ENCODE measurements at regions not wholly inside any gene's neighbourhood (a gene's known extent, or its start where the extent isn't known, plus 50 kb on each side); places are given as distances from the start of the nearest gene placed in this dataset.

GRCh38 chr9:23194281-23194680 lies 631.8 kb downstream of the ELAVL2 start:
- Histone ChIP-seq H4K8ac (ENCODE audit: low read depth, low read length) (no peak overlapping the region), H3K4me2 (ENCODE audit: low read length) (no peak overlapping the region), H3K79me2 (ENCODE audit: control insufficient read depth, insufficient read depth, low read length, poor library complexity) (no peaks in the 10 kb centered on the region), H3K4ac (ENCODE audit: low read depth, low read length) (no peak overlapping the region), H2AK5ac (ENCODE audit: low read length) (no peak overlapping the region), H3K27me3 (ENCODE audit: insufficient read depth, low read length) (no peaks in the 10 kb centered on the region), H4K91ac (ENCODE audit: low read depth, low read length) (no peak overlapping the region), H3K4me3 (ENCODE audit: low read depth, low read length) (no peak overlapping the region), H4K12ac (ENCODE audit: low read depth, low read length) (no peak overlapping the region), H3K9ac (ENCODE audit: low read length) (no peak overlapping the region), H3K4me1 (ENCODE audit: control insufficient read depth in 1 of 2, insufficient read depth in 2 of 2, low read length in 2 of 2) (no peaks in the 10 kb centered on the region), H2AFZ (ENCODE audit: insufficient read depth, low read length, poor library complexity) (no peak overlapping the region), H3K18ac (ENCODE audit: low read length) (no peak overlapping the region), H3K36me3 (ENCODE audit: control insufficient read depth in 1 of 2, insufficient read depth in 2 of 2, low read length in 2 of 2) (no peaks in the 10 kb centered on the region), H3K79me1 (ENCODE audit: low read length) (no peaks in the 10 kb centered on the region), H3K9me3 (ENCODE audit: insufficient read depth, low read depth, low read length) (no peaks in the 10 kb centered on the region), H2BK12ac (ENCODE audit: low read length) (no peak overlapping the region), H3K23ac (ENCODE audit: low read length) (no peak overlapping the region), H2BK5ac (ENCODE audit: low read depth, low read length, poor library complexity) (no peak overlapping the region), H3K27ac (ENCODE audit: low read depth, low read length) (no peak overlapping the region), H2BK120ac (ENCODE audit: insufficient read depth, low read length, poor library complexity) (no peak overlapping the region), H3K14ac (ENCODE audit: low read length) (no peak overlapping the region)
- DNase-seq = no peak
- no CpG with 5 or more reads among the region's 4 CpGs for WGBS (ENCODE audit: extremely low coverage, insufficient coverage, insufficient read length)

DNA sequence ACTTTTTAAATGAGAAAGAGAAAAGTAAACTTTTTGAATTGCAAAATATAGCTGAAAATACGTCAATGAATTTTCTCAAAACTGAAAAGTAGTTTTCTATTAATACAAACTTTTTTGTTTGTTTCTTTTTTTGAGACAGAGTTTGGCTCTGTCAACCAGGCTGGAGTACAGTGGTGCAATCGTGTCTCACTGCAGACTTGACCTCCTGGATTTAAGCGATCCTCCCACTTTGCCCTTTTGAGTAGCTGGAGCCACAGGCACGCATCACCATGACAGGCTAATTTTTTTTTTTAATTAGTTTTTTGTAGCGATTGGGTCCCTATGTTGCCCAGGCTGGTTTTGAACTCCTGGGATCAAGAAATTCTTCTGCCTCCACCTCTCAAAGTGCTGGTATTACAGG lies 610.4 kb downstream of the ELAVL2 start:
- Histone ChIP-seq H4K91ac (ENCODE audit: low read depth, low read length) (no peak overlapping the region), H4K8ac (ENCODE audit: low read depth, low read length) (no peak overlapping the region), H3K79me2 (ENCODE audit: control insufficient read depth, insufficient read depth, low read length, poor library complexity) (no peaks in the 10 kb centered on the region), H2BK5ac (ENCODE audit: low read depth, low read length, poor library complexity) (no peak overlapping the region), H3K9ac (ENCODE audit: low read length) (no peak overlapping the region), H3K18ac (ENCODE audit: low read length) (no peak overlapping the region), H2BK120ac (ENCODE audit: insufficient read depth, low read length, poor library complexity) (no peak overlapping the region), H2AK5ac (ENCODE audit: low read length) (no peak overlapping the region), H3K79me1 (ENCODE audit: low read length) (no peaks in the 10 kb centered on the region), H3K36me3 (ENCODE audit: control insufficient read depth in 1 of 2, insufficient read depth in 2 of 2, low read length in 2 of 2) (no peaks in the 10 kb centered on the region), H3K27me3 (ENCODE audit: insufficient read depth, low read length) (no peaks in the 10 kb centered on the region), H3K14ac (ENCODE audit: low read length) (no peak overlapping the region), H3K4me1 (ENCODE audit: control insufficient read depth in 1 of 2, insufficient read depth in 2 of 2, low read length in 2 of 2) (no peaks in the 10 kb centered on the region), H2BK12ac (ENCODE audit: low read length) (no peak overlapping the region), H3K4ac (ENCODE audit: low read depth, low read length) (no peak overlapping the region), H4K12ac (ENCODE audit: low read depth, low read length) (no peak overlapping the region), H3K4me2 (ENCODE audit: low read length) (no peak overlapping the region), H2AFZ (ENCODE audit: insufficient read depth, low read length, poor library complexity) (no peak overlapping the region), H3K9me3 (ENCODE audit: insufficient read depth, low read depth, low read length) (no peaks in the 10 kb centered on the region), H3K27ac (ENCODE audit: low read depth, low read length) (no peak overlapping the region), H3K23ac (ENCODE audit: low read length) (no peak overlapping the region), H3K4me3 (ENCODE audit: low read depth, low read length) (no peak overlapping the region)
- no peak for DNase-seq
- no CpG with 5 or more reads among the region's 5 CpGs for WGBS (ENCODE audit: extremely low coverage, insufficient coverage, insufficient read length)

DNA sequence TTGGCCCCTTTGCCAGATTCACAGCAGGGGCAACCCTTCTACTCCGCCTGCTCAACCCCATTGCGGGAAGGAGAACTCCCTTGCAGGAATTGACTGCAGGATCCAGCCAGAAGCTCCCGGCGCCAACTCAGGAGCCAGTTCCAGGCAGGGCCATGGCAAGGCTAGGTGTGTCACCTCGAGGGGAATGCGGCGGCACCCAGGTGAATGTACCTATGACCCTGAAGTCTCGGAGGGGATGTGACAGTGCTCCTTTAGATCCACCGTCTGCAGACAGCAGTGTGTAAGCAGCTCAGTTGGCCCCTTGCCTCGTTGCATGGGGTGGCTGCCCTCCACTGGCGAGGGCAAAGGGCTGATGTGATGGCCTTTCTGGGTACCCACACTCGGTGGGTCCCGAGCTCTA lies 606.6 kb downstream of the ELAVL2 start:
- Histone ChIP-seq H2AFZ (ENCODE audit: insufficient read depth, low read length, poor library complexity) (no peak overlapping the region), H3K4ac (ENCODE audit: low read depth, low read length) (no peak overlapping the region), H3K27me3 (ENCODE audit: insufficient read depth, low read length) (no peaks in the 10 kb centered on the region), H3K79me1 (ENCODE audit: low read length) (no peaks in the 10 kb centered on the region), H4K91ac (ENCODE audit: low read depth, low read length) (no peak overlapping the region), H3K4me2 (ENCODE audit: low read length) (no peak overlapping the region), H3K36me3 (ENCODE audit: control insufficient read depth in 1 of 2, insufficient read depth in 2 of 2, low read length in 2 of 2) (no peaks in the 10 kb centered on the region), H3K18ac (ENCODE audit: low read length) (no peak overlapping the region), H3K14ac (ENCODE audit: low read length) (no peak overlapping the region), H3K4me3 (ENCODE audit: low read depth, low read length) (no peak overlapping the region), H3K23ac (ENCODE audit: low read length) (no peak overlapping the region), H4K8ac (ENCODE audit: low read depth, low read length) (no peak overlapping the region), H2AK5ac (ENCODE audit: low read length) (no peak overlapping the region), H2BK5ac (ENCODE audit: low read depth, low read length, poor library complexity) (no peak overlapping the region), H3K27ac (ENCODE audit: low read depth, low read length) (no peak overlapping the region), H3K9ac (ENCODE audit: low read length) (no peak overlapping the region), H2BK12ac (ENCODE audit: low read length) (no peak overlapping the region), H4K12ac (ENCODE audit: low read depth, low read length) (no peak overlapping the region), H3K9me3 (ENCODE audit: insufficient read depth, low read depth, low read length) (no peaks in the 10 kb centered on the region), H2BK120ac (ENCODE audit: insufficient read depth, low read length, poor library complexity) (no peak overlapping the region), H3K79me2 (ENCODE audit: control insufficient read depth, insufficient read depth, low read length, poor library complexity) (no peaks in the 10 kb centered on the region), H3K4me1 (ENCODE audit: control insufficient read depth in 1 of 2, insufficient read depth in 2 of 2, low read length in 2 of 2) (peaks cover 0 to 3% of the 10 kb centered on the region in 2 experiments)
- no CpG with 5 or more reads among the region's 13 CpGs for WGBS (ENCODE audit: extremely low coverage, insufficient coverage, insufficient read length)
- DNase-seq = no peak

- Histone ChIP-seq H3K4me2 (ENCODE audit: low read length) (no peak overlapping the region), H3K9me3 (ENCODE audit: insufficient read depth, low read depth, low read length) (no peaks in the 10 kb centered on the region), H2BK12ac (ENCODE audit: low read length) (no peak overlapping the region), H3K14ac (ENCODE audit: low read length) (no peak overlapping the region), H3K27ac (ENCODE audit: low read depth, low read length) (no peak overlapping the region), H3K18ac (ENCODE audit: low read length) (no peak overlapping the region), H3K4ac (ENCODE audit: low read depth, low read length) (no peak overlapping the region), H2AK5ac (ENCODE audit: low read length) (no peak overlapping the region), H2AFZ (ENCODE audit: insufficient read depth, low read length, poor library complexity) (no peak overlapping the region), H3K36me3 (ENCODE audit: control insufficient read depth in 1 of 2, insufficient read depth in 2 of 2, low read length in 2 of 2) (no peaks in the 10 kb centered on the region), H4K12ac (ENCODE audit: low read depth, low read length) (no peak overlapping the region), H3K4me3 (ENCODE audit: low read depth, low read length) (no peak overlapping the region), H3K9ac (ENCODE audit: low read length) (no peak overlapping the region), H3K79me2 (ENCODE audit: control insufficient read depth, insufficient read depth, low read length, poor library complexity) (no peaks in the 10 kb centered on the region), H3K23ac (ENCODE audit: low read length) (no peak overlapping the region), H4K8ac (ENCODE audit: low read depth, low read length) (no peak overlapping the region), H2BK5ac (ENCODE audit: low read depth, low read length, poor library complexity) (no peak overlapping the region), H3K4me1 (ENCODE audit: control insufficient read depth in 1 of 2, insufficient read depth in 2 of 2, low read length in 2 of 2) (peaks cover 0 to 3% of the 10 kb centered on the region in 2 experiments), H3K79me1 (ENCODE audit: low read length) (no peaks in the 10 kb centered on the region), H3K27me3 (ENCODE audit: insufficient read depth, low read length) (no peaks in the 10 kb centered on the region), H2BK120ac (ENCODE audit: insufficient read depth, low read length, poor library complexity) (no peak overlapping the region), H4K91ac (ENCODE audit: low read depth, low read length) (no peak overlapping the region)
- DNase-seq = no peak
- WGBS (ENCODE audit: extremely low coverage, insufficient coverage, insufficient read length) = no CpG with 5 or more reads among the region's 2 CpGs
Observed at GRCh38 chr9:23220171-23220570, 605.9 kb downstream of the ELAVL2 start.
